ENCODE measurements at regions not wholly inside any gene's neighbourhood (a gene's known extent, or its start where the extent isn't known, plus 50 kb on each side); places are given as distances from the start of the nearest gene placed in this dataset.

DNA sequence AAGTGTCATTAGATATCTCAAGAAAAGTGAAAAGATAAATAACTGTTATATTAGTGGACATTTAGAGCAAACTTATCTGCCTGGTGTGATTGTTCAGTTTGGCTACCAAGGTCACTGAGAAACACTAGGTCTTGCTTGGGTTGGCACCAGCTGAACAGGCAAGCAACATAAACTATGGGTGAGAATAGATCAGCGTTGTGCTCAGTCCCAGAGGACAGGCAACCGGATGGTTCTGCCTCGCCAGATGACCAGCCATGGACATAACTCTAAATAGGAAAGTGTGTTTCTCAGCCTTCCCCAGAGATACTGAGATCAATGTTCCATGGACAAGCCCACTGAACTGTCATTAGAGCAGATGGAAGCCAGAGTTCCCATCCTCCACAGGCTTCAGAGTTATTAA is 203.4 kb upstream of the VRK2 start:
- no peak for DNase-seq (ENCODE audit: low read depth)

DNA sequence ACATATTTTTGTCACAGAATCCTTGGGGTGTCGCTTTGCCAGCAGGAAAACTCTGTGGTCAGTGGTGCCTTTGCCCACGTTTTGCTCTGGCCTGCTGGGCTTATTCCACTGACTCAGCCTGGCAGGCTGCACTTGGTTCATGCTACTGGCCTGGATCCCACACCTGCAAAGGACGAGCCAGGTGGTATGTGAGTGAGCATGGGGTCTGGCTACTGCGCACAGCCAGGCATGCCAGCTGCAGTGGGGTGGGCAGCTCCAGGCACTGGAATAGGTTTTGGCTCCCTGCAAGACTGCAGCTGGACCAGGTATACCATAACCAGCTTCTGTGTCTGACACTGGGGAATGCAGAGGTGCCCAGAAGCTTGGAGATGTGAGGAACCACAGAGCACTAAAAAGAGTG is 197.9 kb upstream of the VRK2 start:
- no peak for DNase-seq (ENCODE audit: low read depth)

DNA sequence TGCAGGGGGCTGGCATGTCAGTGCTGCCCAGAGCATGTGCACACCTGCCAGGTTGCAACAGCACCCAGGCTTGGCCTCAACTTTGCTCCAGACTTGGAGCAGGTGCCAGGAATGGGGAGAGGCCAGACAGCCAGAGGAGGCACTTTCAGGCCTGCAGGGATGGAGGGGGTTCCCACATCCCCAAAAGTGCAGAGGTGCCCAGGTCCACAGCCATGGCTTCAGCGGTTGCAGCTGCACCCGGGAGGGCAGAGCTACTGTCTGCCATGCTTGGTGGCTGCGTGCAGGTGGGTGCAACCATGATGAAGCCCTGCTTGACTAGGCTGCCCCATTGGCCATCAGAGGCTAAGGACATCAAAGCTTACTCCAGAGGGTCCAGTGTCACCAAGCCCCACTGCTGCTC is 196.8 kb upstream of the VRK2 start:
- no peak for DNase-seq (ENCODE audit: low read depth)

- no peak for DNase-seq (ENCODE audit: low read depth)
Measured at GRCh38 chr2:57850415-57851130, 196.0 kb upstream of the VRK2 start.

GRCh38 chr2:57855212-57855611 is 191.4 kb upstream of the VRK2 start:
- no peak for DNase-seq (ENCODE audit: low read depth)

- no peak for DNase-seq (ENCODE audit: low read depth)
Measured at GRCh38 chr2:57859755-57860154, 186.9 kb upstream of the VRK2 start.

GRCh38 chr2:57862153-57862552 is 184.5 kb upstream of the VRK2 start:
- no peak for DNase-seq (ENCODE audit: low read depth)

- no peak for DNase-seq (ENCODE audit: low read depth)
Measured at GRCh38 chr2:57862727-57863126, 183.9 kb upstream of the VRK2 start.

- no peak for DNase-seq (ENCODE audit: low read depth)
Measured at GRCh38 chr2:57864926-57865325, 181.7 kb upstream of the VRK2 start.

DNA sequence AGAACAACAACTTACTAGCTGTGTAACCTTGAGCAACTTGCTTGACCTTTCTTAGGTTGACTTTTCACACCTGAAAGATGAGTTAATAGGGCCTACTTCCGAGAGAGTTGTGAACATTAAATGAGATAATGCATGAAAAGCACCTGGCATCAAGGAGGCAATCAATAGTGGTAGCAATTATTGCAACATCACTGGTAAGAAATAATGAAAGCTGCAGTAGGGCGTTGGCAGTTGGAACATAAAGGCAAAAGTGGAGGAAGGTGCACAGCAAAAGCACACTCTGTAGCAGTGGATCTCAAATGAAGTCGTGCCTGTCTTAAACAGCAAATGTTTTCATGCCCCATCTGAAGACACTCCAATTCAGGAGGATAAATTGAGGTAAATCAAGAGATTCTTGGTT is 178.9 kb upstream of the VRK2 start:
- no peak for DNase-seq (ENCODE audit: low read depth)

- DNase-seq (ENCODE audit: low read depth), result no peak
Measured at GRCh38 chr2:57868619-57869139, 177.9 kb upstream of the VRK2 start.

- no peak for DNase-seq (ENCODE audit: low read depth)
Measured at GRCh38 chr2:57869758-57870344, 176.8 kb upstream of the VRK2 start.

GRCh38 chr2:57876313-57876712 is 170.3 kb upstream of the VRK2 start:
- DNase-seq (ENCODE audit: low read depth), result no peak

- no peak for DNase-seq (ENCODE audit: low read depth)
Measured at GRCh38 chr2:57877811-57878170, 168.8 kb upstream of the VRK2 start.

GRCh38 chr2:57878171-57878865 is 168.3 kb upstream of the VRK2 start:
- no peak for DNase-seq (ENCODE audit: low read depth)

- no peak for DNase-seq (ENCODE audit: low read depth)
Measured at GRCh38 chr2:57878866-57879210, 167.8 kb upstream of the VRK2 start.

DNA sequence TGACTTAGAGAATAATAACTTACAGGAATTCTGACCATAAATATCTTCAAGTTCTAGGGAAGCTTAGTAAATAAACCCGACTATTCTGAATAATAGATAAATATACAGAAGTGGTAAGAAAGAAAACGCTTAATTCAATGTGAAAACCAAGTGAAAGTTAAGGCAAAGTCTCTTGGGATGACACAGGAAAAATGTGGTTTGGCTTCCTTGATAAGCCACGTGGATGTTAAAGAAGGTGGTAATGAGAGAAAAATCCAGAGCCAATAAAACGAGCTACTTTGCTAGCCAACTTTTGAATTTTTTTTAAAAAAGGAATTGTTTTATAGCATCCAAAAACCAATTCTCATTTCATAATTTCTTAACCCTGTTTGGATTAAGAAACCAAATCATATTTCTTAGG is 166.2 kb upstream of the VRK2 start:
- no peak for DNase-seq (ENCODE audit: low read depth)

- no peak for DNase-seq (ENCODE audit: low read depth)
Measured at GRCh38 chr2:57880967-57881366, 165.6 kb upstream of the VRK2 start.

GRCh38 chr2:57881998-57882888 is 164.4 kb upstream of the VRK2 start:
- no peak for DNase-seq (ENCODE audit: low read depth)

DNA sequence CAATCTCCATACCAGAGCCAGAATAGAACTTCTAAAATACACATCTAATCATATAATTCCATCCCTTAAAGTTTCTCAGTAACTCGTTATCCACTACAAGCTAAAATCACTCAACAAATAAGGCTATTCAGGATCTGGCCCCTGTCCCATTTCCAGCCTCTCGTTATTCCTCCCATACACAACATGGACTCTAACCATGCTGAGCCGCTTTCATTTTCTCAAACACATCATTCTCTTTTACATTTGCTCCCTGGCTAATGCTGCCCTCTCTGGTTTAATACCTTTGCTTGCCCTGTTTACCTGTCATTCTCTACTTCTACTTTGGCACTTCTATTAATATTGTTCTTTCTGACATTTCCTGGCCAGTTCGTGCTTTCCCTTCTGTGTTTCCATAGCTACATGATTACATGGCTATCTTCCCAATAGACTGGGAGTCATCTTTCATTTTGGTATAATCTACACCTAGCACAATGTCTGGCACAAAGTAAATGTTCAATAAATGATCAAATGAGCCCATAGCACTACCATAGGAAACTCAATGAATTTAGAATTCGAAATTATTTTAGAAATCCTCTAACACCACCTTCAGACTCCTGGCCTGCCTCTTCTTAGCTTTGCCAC is 163.6 kb upstream of the VRK2 start:
- DNase-seq (ENCODE audit: low read depth), result no peak

DNA sequence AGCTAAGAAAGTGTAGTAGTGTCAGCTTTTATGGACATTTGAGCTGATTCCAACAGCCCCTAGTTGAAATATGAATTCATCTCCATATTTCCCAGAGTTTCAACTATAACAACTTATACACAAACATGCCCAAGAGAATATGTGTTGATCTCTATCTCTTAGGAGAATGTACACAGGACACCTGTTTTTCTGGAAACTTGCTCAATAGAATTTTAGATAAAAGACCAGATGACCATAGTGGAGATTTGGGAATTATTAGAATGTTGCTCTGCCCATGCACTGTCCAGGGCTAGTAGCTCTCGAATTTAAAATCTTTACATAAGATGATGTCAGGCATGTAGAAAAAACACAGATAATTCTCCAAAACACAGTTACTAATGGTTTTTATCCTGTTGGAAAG is 162.3 kb upstream of the VRK2 start:
- DNase-seq (ENCODE audit: low read depth), result no peak

- no peak for DNase-seq (ENCODE audit: low read depth)
Measured at GRCh38 chr2:57885742-57886141, 160.9 kb upstream of the VRK2 start.

Measured in activated T-cell treated with anti-CD3 and anti-CD28 coated beads for 1 hour (primary cell).